ENCODE measurements at regions not wholly inside any gene's neighbourhood (a gene's known extent, or its start where the extent isn't known, plus 50 kb on each side); places are given as distances from the start of the nearest gene placed in this dataset.
A peak's percentile ranks its signal among the peaks of the same experiment; 100 is the strongest.
"Not testable (repeated sequence)": the region's sequence is repeated elsewhere in the genome, so short reads cannot be mapped to it uniquely, and the experiment has no call there.

DNA sequence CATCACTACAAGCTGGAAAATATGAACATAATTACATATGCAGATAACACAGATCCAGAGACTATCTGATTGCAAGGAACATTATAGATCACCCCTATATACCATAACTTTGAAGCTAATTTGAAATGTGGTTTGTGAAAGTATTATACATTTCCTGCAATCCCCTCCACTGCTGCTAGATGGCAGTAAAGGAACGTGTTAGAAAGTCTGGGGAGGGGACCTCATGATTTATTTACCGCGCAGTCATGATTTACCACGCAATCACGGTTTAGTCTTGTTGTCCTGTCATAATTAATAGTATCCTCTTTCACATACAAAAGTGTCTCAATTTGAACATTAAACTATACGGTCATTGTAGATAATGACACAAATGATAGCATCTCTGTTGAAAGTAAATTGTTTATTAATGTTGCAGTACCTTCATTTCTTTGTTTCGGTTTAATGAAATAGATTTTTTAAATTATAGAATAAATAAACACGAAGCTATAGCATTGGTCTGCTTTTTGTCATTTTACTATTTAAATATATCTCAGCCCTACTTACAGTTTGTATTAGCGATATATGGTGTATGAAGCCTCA lies 145.3 kb upstream of the PRSS1 start:
- no peak for DNase-seq (ENCODE audit: low read depth)

DNA sequence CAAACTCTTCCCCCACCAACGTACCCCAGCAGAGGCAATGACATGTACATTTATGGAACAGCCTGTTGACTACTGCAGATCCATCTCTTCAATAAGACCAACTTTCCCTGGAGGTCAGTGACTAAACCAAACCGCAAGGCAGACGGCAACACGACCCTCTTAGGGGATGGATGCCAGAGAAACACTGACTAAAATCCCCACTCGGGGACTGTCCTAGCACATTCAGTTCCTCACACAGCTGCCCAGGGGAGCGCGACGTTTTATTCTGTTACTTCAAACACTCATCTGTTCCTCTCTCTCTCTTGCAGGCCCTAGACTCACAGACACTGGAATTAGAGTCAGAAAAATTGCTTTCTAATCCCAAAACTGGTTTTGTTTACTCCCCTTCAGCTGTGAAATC lies 146.5 kb upstream of the PRSS1 start:
- no peak for DNase-seq (ENCODE audit: low read depth)

DNA sequence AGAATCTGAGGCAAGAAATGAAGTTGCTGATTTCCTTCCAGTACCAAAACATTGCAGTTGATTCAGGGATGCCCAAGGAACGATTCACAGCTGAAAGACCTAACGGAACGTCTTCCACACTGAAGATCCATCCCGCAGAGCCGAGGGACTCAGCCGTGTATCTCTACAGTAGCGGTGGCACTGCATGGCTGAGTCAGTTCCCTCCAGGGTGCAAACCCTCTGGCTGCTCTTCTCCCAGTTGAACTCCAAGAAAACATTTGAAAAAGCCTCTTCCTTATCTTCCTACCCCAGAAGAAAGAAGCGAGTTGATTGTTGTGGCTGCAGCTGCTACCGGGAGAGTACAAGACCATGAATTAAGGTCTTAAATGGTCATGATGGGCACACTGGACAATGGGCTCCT lies 147.1 kb upstream of the PRSS1 start:
- no peak for DNase-seq (ENCODE audit: low read depth)

DNA sequence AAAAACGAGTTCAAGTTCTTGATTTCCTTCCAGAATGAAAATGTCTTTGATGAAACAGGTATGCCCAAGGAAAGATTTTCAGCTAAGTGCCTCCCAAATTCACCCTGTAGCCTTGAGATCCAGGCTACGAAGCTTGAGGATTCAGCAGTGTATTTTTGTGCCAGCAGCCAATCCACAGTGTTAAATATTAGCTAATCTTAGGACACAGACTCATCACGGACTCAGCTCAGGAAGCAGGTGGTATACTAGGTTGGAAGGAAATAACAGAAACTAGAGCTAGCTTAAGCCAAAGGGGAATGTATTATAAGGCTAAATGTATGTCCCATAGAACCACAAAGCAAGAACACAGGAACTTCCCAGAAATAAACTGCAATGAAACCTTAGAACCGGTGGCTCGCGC lies 151.0 kb upstream of the PRSS1 start:
- DNase-seq (ENCODE audit: low read depth) = no peak

DNA sequence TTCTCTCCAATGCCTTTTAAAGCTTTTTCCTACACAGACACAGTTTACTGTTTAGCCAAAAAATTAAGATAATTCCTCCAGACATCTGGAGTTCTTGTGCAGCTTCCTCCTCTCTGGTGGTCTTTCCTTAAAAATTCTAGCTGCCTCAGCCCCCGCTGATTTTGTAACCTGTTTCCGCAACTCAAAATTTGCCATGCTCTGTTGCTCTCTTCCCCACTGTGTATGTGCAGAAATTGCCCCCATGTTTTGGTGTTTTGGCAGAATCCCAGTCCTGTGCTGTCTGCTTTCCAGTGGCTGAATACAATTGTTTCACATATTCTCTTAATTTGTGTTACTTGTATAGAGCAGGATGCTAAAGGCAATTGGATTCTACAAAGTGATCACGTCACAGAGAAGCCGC lies 151.7 kb upstream of the PRSS1 start:
- no peak for DNase-seq (ENCODE audit: low read depth)

DNA sequence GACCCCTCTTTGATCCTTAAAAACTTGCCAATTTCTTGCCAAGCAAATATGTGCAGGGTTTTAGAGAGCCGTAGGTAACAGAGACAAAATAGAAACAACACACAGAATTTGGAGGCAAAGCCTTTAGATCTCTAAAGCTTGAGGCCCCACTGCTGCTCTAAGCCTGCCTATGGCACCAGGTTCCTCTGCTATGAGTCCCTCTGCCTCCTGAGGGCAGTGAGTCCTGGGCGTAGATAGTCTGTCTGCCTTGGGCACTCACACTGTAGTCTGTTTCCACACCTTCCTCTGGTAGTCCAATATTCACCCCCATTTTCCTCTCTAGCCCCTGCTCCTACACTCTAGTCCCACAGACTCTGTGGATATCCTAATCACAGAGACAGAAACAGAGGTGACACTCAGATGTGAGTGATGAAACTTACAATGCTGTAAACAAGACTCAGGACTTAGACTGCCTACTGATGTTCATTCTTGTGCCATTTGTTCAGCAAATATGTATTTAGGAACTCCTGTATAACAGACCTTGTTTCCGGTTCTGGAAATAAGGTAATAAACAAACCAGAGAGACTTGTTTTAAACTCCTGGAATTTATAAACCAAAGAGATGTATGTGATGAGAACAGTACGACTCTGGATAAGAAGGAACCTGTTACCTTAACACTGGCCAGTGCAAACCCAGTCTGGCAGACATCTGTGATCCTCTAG lies 153.3 kb upstream of the PRSS1 start:
- no peak for DNase-seq (ENCODE audit: low read depth)

DNA sequence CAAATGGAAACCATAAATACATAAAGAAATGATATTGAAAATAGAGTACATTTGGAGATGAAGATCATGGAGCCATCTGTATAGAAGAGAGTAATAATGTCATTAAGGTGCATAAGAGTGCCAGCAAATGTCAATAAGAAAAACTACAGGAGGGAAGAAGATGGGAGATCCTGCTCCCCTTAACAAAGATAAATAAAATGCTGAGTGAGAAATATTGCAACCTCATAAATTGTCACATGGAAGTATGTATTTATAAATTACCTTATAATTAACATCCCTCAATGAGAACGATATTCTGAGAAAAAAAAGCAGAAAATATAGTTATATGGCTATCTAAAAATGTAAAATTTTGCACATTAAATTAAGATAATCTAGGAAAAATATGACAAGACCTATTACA lies 155.2 kb upstream of the PRSS1 start:
- no peak for DNase-seq (ENCODE audit: low read depth)

DNA sequence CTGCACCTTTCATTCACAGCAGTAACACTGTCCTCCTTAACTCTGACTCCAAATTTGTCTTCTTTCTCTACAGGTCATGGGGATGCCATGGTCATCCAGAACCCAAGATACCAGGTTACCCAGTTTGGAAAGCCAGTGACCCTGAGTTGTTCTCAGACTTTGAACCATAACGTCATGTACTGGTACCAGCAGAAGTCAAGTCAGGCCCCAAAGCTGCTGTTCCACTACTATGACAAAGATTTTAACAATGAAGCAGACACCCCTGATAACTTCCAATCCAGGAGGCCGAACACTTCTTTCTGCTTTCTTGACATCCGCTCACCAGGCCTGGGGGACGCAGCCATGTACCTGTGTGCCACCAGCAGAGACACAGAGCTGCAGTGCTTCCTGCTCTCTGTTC lies 156.2 kb upstream of the PRSS1 start:
- DNase-seq (ENCODE audit: low read depth) = no peak

DNA sequence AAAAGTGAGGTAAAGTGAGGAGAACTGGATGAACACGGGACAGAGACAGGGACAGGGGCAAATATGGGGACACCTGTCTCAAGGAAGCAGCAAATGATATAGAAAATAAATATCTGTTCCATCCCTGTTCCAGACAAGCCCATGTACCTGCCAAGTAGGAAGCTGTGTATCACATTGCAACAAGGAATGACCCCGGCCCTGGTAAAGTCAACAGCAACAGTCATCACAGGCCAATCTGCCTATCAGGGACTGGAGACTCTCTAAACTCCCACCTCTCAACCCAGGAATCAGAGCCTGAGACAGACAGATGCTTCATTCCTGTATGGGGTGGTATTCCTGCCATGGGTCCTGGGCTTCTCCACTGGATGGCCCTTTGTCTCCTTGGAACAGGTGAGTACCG lies 156.6 kb upstream of the PRSS1 start:
- DNase-seq (ENCODE audit: low read depth) = no peak

DNA sequence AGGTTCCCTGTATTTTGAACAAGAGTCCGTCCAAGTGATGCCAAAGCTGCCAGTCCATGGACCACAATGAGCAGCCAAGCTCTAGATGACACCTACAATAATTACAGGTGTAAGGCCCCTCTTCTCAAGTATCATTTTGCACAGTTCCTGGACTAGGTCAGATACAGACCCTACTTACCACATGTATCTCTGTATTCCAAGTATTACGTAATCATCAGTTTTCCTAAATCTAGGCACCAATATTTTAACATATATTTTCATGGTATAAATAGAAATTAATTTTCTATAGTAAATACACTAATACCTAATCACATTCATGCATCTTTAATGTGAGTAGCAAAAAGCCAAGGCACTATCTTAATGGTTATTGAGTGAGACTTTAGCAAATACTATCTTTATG lies 157.0 kb upstream of the PRSS1 start:
- no peak for DNase-seq (ENCODE audit: low read depth)

DNA sequence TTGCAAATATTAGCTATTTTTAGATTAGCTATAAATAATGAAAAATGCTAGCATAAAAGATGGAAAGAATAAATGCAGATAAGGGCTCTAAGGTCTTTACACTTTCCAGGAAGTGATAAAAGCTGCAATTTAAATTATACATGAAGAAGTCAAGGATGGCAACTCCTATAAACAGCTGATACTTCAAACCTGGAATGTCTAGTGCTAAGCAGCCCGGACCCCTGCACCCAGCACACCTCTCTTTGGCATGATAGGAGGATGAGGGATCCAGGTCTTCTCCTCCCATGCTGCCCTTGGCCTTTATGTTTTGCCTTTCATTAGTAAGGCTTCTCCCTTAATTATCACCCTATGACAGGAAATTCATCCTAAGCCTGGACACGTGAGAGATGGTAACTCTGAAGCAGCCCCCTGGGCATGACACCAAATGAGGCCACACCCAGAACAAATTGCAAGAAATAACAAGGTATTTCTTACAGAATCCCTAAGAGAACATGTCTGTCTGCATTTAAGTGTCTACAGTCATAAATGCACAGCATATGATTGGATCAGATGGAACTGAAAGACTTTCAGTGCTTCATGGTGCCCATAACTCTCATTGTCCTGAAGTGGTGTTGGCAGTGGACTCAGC lies 158.3 kb upstream of the PRSS1 start:
- no peak for DNase-seq (ENCODE audit: low read depth)

DNA sequence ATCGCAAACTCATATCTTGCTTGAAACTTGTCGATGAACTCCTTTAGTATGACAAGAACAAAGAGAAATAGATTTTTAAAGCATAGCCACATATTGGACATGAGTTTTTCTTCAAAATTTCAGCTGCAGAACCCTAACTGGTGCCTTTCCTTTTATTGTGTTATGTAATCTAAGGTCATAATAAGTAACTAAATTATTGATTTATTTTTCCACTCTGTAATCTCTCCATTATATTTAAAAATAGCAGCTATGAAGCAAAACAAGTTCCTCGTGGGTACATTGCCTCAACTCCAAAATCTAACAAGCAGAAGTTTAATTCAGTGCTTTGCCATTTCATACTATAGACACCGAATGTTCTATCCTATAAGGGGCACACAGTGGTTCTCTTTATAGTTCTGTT lies 159.2 kb upstream of the PRSS1 start:
- no peak for DNase-seq (ENCODE audit: low read depth)

DNA sequence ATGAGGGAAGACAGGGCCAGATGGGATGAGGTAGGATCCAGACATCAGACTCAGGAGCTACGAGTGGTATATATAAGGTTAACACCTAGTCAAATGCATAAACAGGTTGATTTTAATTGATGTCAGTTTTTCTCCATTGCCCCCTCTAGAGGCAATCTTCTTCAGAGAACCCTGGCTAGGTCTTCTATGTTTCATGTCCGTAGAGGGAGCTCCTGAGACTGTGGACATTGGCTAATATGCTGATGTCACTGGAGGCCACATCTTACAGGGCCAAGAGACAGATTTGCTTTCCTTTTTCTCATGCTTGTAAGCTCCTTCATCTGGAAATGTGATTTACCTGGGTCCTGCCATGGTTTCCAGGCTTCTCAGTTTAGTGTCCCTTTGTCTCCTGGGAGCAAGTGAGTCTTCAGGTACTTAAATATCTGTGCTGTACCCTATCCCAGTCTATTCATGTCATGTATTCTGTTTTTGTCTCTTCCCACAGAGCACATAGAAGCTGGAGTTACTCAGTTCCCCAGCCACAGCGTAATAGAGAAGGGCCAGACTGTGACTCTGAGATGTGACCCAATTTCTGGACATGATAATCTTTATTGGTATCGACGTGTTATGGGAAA lies 161.6 kb upstream of the PRSS1 start:
- DNase-seq (ENCODE audit: low read depth) = peak; percentile 39

DNA sequence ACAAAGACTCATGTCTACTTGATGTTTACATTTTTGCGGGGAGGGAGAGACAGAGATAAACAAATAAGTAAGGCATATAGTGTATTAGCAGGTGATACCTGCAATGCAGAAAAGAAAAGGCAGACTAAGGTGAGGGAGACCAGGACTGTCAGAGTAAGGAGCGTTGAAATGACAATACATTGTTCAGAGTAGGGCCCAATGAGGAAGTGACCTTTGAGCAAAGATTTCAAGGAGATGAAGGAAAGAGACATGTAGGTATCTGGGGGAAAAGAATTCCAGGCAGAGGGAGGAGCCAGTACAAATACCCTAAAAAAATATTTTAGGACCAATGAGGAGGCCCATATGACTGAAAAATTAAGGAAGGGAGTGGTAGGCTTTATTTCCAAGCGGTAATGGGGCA lies 162.7 kb upstream of the PRSS1 start:
- no peak for DNase-seq (ENCODE audit: low read depth)

DNA sequence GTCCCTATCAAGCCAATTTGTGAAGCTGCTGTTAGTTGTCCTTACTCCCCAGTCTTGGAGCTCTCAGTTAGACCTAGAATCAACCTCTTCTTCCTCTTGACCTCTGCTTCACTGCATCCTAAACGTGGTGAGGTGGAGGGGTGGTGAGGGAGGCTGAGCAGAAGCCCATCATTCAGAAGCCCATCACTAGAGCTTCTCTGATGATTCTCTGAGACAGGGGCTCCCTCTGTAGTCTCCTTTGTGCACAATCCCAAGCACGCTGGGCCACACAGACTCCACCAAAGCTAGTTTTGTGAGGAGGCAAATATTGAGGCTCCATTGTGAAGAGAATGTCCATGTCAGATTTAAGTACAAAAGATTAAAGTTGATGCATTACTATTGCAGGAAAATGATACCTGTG lies 163.8 kb upstream of the PRSS1 start:
- no peak for DNase-seq (ENCODE audit: low read depth)

DNA sequence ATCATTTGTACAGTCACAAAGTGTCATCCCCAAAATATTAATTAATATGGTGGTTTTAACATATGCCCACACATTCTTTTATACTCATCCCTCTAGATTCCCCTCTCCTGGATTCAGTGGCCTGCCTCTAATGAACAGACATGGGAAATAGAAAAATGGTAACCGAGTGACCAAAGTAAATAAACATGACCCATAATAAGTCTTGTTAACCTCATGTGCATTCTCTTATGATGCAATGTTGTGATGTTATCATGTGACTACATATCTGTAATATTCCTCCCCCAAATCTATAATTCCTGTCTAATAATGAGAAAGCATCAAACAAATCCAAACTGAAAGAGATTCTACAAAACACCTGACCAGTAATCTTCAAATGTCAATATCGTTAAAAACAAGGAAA lies 164.5 kb upstream of the PRSS1 start:
- no peak for DNase-seq (ENCODE audit: low read depth)

DNA sequence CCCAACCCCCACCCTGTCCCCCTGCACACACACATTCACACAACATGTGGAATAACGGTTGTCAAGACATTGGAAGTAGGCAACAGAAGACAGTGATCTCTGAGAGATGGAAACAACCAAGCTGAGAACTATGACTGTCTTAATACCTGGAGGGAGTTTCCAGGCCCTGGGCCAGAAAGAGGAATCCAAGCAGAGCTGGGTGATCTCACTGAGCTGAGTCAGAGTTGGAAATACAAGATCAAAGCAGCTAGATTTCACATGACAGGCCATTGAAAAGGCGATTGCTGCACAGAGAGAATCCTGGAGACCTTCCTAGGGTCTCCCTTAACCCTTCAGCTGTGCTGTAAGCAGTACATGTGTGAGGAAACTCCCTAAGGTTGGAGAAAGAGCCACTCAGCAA lies 165.8 kb upstream of the PRSS1 start:
- DNase-seq (ENCODE audit: low read depth) = peak; percentile 65

DNA sequence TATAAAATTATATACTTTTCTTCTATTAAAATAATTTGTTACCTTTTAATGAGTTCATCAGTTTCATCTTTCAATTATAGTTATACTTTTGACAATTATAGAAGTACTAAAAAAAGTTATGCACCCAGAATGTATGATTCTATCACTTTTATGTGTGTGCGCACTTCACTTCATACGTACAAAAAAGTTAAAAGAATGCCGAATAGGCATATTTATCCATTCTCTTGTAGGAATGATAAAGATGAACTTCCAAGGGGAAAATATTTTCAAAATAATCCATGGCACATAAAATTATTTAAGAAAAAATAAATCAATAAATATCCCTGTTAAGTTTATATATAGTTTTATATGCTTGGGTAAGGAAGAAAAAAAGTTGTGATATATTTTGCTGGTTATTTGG lies 166.9 kb upstream of the PRSS1 start:
- no peak for DNase-seq (ENCODE audit: low read depth)

DNA sequence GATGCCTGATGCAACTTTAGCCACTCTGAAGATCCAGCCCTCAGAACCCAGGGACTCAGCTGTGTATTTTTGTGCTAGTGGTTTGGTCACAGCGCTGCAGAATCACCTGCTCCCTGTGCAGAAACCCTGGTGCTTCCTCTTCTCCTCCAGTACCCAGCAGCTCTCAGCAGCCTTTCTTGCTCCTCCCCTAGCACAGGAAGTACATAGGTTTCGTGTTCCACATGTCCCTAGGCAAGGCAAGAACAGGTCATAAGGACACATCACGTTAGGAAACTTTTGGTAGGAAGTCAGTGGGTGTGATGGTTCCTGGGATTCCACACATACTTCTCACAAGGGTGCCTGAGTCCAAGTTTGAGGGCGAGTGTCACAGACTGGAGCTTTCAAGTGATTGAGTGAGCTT lies 167.9 kb upstream of the PRSS1 start:
- no peak for DNase-seq (ENCODE audit: low read depth)

DNA sequence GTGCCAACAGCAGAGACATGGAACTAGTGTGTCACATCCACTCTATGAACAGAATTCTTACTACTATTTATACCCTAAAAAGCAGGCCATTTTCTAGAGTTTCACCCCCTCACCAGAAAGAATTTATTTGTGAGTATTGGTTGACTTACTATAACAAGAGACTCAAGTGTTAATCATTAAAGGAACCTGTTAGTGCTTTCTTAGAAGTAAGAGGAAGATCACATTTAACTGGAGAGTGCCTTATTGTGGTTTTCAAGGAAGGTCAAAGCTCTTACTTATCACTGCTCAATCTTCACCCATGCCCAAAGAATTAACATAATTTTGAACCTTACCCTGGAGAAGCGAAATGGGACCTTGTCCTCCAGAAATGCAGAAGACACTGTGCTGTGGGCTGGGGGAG lies 169.3 kb upstream of the PRSS1 start:
- DNase-seq (ENCODE audit: low read depth) = no peak

DNA sequence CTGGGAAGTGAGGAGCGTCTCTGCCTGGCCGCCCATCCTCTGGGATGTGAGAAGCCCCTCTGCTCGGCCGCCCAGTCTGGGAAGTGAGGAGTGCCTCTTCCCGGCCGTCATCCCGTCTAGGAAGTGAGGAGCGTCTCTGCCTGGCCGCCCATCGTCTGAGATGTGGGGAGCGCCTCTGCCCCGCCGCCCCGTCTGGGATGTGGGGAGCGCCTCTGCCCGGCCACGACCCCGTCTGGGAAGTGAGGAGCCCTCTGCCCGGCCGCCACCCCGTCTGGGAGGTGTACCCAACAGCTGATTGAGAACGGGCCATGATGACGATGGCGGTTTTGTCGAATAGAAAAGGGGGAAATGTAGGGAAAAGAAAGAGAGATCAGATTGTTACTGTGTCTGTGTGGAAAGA lies 173.9 kb upstream of the PRSS1 start:
- not testable (repeated sequence) for DNase-seq (ENCODE audit: low read depth)

DNA sequence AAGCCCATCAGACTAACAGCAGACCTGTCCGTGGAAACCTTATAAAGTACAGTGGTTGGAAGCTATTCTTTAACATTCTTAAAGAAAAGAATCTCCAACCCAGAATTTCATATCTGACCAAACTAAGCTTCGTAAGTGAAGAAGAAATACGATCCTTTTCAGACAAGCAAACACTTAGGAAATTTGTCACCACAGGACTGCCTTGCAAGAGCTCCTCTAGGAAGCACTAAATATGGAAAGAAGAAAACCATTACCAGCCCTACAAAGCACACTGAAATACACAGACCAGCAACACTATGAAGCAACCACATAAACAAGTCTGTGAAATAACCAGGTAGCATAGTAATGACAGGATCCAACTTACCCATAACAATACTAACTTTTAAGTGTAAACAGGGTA lies 177.7 kb upstream of the PRSS1 start:
- DNase-seq (ENCODE audit: low read depth) = no peak

DNA sequence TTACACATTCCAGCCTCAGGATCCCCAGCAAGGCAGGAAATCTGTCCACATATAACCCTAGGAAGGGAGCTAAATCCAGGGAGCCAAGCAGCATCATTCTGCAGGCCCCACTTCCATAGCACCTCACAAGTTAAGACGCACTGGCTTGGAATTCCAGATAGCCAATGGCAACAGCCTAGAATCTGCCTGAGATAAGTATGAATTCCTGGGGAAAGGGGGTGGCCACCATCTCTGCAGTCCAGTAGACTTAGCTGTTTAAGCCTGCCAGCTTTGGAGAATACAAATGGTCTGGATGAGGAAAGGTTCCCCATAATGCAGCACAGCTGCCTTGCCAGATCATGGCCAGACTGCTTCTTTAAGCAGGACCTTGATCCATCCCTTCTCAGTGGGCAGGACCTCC lies 179.4 kb upstream of the PRSS1 start:
- DNase-seq (ENCODE audit: low read depth) = no peak

Data from GM04503 (cell line).